ENCODE measurements at regions not wholly inside any gene's neighbourhood (a gene's known extent, or its start where the extent isn't known, plus 50 kb on each side); places are given as distances from the start of the nearest gene placed in this dataset.
A peak's percentile ranks its signal among the peaks of the same experiment; 100 is the strongest.

DNA sequence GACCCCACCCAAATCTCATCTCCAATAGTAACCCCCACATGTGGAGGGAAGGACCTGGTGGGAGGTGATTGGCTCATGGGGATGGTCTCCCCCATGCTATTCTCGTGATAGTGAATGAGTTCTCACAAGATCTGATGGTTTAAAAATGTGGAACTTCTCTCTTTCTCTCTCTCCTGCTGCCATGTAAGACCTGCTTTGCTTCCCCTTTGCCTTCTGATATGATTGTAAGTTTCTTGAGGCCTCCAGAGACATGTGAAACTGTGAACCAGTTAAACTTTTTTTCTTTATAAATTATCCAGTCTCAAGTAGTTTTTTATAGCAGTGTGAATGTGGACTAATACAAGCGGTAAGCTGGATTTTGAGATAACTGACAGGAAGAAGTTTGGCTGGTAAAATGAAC, 60.3 kb upstream of the MBNL1 start:
- Histone ChIP-seq H3K36me3 (no peaks in the 10 kb centered on the region), H3K27me3 (no peaks in the 10 kb centered on the region), H3K4me1 (ENCODE audit: low read depth) (peaks cover 4% of the 10 kb centered on the region), H3K9me3 (ENCODE audit: low read depth) (no peaks in the 10 kb centered on the region), H3K4me3 (no peak overlapping the region), H3K27ac (no peak overlapping the region)
- no peak for DNase-seq (ENCODE audit: low read depth in 1 of 2, low spot score in 1 of 2)
- TF ChIP-seq, protein P1, sequence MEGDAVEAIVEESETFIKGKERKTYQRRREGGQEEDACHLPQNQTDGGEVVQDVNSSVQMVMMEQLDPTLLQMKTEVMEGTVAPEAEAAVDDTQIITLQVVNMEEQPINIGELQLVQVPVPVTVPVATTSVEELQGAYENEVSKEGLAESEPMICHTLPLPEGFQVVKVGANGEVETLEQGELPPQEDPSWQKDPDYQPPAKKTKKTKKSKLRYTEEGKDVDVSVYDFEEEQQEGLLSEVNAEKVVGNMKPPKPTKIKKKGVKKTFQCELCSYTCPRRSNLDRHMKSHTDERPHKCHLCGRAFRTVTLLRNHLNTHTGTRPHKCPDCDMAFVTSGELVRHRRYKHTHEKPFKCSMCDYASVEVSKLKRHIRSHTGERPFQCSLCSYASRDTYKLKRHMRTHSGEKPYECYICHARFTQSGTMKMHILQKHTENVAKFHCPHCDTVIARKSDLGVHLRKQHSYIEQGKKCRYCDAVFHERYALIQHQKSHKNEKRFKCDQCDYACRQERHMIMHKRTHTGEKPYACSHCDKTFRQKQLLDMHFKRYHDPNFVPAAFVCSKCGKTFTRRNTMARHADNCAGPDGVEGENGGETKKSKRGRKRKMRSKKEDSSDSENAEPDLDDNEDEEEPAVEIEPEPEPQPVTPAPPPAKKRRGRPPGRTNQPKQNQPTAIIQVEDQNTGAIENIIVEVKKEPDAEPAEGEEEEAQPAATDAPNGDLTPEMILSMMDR (IDR thresholded peaks at IDR 0.05; ENCODE audit: low read depth, low read length) = no peak

DNA sequence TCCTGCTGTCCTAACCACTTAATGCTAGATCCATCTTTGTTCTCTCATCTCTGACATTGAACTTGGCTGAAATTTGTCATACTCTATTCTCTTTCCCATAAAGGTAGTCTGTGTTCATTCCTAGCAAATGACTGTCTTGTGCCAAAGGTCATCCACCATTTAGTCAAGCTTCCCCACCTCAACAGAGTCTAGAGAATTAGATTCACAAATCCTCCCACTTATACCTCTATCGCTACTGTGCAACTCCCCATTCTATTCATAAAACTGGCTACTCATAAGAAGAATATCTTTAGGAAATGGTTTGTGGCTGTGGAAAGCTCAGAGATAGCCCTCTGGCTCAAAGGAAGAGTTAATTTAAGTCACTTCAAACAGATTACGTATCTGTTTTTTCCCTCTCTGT, 59.7 kb upstream of the MBNL1 start:
- TF ChIP-seq, protein P1 (IDR thresholded peaks at IDR 0.05; ENCODE audit: low read depth, low read length) = no peak
- Histone ChIP-seq H3K4me1 (ENCODE audit: low read depth) (no peaks in the 10 kb centered on the region), H3K4me3 (no peak overlapping the region), H3K9me3 (ENCODE audit: low read depth) (no peaks in the 10 kb centered on the region), H3K27me3 (no peaks in the 10 kb centered on the region), H3K36me3 (no peaks in the 10 kb centered on the region), H3K27ac (no peak overlapping the region)
- no peak for DNase-seq (ENCODE audit: low read depth in 1 of 2, low spot score in 1 of 2)

DNA sequence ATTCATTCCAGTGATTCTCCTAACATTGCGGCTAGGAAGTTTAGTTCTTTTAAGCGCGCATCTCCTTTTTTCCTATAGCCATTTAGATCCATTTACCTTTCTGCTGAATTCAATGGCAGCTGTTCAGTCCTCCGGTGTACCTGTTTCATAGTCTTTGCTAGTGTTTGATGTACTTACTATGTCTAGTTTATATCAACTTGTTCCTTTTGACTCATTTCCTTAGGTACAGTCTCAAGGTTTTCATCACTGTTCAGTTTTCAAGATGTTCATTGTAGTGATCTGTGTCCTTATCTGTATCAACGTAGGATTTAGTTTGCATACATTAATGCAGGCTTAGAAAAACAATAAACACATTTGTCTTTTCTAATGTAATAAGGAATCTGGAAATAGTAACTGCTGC, 59.0 kb upstream of the MBNL1 start:
- TF ChIP-seq, protein P1 (IDR thresholded peaks at IDR 0.05; ENCODE audit: low read depth, low read length) = no peak
- H3K27me3 ChIP-seq = no peaks in the 10 kb centered on the region
- no peak for DNase-seq (ENCODE audit: low read depth in 1 of 2, low spot score in 1 of 2)

DNA sequence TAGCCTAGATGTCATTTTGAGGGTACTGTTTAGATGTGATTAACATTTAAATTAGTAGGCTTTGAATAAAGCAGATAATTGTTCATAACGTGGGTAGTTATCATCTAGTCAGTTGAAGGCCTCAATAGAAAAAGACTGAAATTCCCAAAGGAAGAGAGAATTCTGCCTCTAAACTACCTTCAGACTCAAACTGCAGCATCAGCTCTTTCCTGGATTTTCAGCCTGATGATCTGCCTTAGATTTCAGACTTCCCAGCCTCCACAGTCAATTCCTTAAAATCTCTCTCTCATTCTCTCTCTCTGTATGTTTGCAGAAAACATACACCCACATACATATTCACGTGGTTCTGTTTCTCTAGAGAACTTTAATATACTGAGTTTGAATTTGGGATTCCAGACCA, 58.0 kb upstream of the MBNL1 start:
- Histone ChIP-seq H3K4me1 (ENCODE audit: low read depth) (no peaks in the 10 kb centered on the region), H3K27ac (no peak overlapping the region), H3K9me3 (ENCODE audit: low read depth) (no peaks in the 10 kb centered on the region), H3K27me3 (no peaks in the 10 kb centered on the region), H3K4me3 (no peak overlapping the region), H3K36me3 (no peaks in the 10 kb centered on the region)
- TF ChIP-seq, protein P1 (IDR thresholded peaks at IDR 0.05; ENCODE audit: low read depth, low read length) = no peak
- no peak for DNase-seq (ENCODE audit: low read depth in 1 of 2, low spot score in 1 of 2)

More for the DNA sequence above, 59.0 kb upstream of the MBNL1 start:
- Histone ChIP-seq H3K27ac (no peak overlapping the region), H3K9me3 (ENCODE audit: low read depth) (no peaks in the 10 kb centered on the region), H3K36me3 (no peaks in the 10 kb centered on the region), H3K4me1 (ENCODE audit: low read depth) (no peaks in the 10 kb centered on the region), H3K4me3 (no peak overlapping the region)

GRCh38 chr3:152211655-152212054, 57.1 kb upstream of the MBNL1 start:
- H3K36me3 ChIP-seq = no peaks in the 10 kb centered on the region
- no peaks in the 10 kb centered on the region for H3K4me1 ChIP-seq (ENCODE audit: low read depth)
- no peak overlapping the region for H3K27ac ChIP-seq
- TF ChIP-seq, protein P1 (IDR thresholded peaks at IDR 0.05; ENCODE audit: low read depth, low read length) = no peak
- no peaks in the 10 kb centered on the region for H3K9me3 ChIP-seq (ENCODE audit: low read depth)
- DNase-seq (ENCODE audit: low read depth in 1 of 2, low spot score in 1 of 2) = no peak
- H3K4me3 ChIP-seq = no peak overlapping the region
- H3K27me3 ChIP-seq = no peaks in the 10 kb centered on the region

DNA sequence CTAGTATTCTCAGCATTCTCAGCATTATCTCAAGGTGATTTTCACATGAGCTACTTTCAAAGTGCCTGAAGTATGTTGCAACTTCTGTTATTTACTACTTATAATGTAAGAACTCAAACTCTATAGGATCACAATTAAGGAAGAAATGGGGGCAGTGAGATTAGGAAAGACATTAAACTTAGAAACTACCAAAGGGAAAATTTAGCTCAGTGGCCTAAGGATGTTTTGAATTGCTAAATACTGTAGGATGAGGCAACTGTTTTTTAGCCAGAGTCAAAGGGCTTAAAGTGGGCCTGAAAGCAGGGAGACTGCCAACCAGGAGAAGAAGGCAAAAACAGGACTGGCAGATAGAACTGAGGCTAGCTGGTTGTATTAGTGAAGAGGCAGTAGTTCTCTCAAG, 55.5 kb upstream of the MBNL1 start:
- no peaks in the 10 kb centered on the region for H3K36me3 ChIP-seq
- no peaks in the 10 kb centered on the region for H3K4me1 ChIP-seq (ENCODE audit: low read depth)
- DNase-seq (ENCODE audit: low read depth in 1 of 2, low spot score in 1 of 2) = peak in 1 of 2 donors; percentile 25
- TF ChIP-seq, protein P1 (IDR thresholded peaks at IDR 0.05; ENCODE audit: low read depth, low read length) = no peak
- no peak overlapping the region for H3K4me3 ChIP-seq
- H3K27ac ChIP-seq = no peak overlapping the region
- H3K9me3 ChIP-seq (ENCODE audit: low read depth) = no peaks in the 10 kb centered on the region
- H3K27me3 ChIP-seq = no peaks in the 10 kb centered on the region

Data from cardiac muscle cell (in vitro differentiated cells and primary cell).